HG03196 (cell line): ENCODE measurements at regions not wholly inside any gene's neighbourhood (a gene's known extent, or its start where the extent isn't known, plus 50 kb on each side); places are given as distances from the start of the nearest gene placed in this dataset.
"Not testable (repeated sequence)": the region's sequence is repeated elsewhere in the genome, so short reads cannot be mapped to it uniquely, and the experiment has no call there.

Experiments
- ATAC-seq: cut with Tn5 transposase; IDR thresholded peaks from one replicate; pipeline ENCODE4 v1.9.1; 2021; ENCODE audit not compliant: unreplicated experiment

DNA sequence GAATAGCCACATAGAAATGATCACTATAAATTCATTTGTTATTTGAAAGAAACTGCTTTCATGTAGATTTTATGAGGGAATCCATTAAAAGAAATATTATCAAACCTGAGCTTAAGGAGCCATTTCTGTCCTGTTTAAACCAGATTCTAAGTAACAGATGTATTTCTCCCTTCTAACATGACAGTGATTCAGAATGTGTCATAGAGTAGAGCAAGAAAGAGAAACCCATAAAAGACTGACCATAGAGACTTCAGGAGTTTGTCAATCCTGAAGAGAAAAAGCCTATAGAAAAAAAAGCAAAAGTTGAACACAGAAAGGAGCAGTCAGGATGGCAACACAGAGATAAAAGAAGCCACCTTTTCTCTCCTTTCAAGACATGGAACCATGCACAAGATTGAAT, 390.6 kb downstream of the PRIM2 start:
- ATAC-seq, result not testable (repeated sequence)

- not testable (repeated sequence) for ATAC-seq
Measured at GRCh38 chr6:57722546-57722945, 405.1 kb downstream of the PRIM2 start.

DNA sequence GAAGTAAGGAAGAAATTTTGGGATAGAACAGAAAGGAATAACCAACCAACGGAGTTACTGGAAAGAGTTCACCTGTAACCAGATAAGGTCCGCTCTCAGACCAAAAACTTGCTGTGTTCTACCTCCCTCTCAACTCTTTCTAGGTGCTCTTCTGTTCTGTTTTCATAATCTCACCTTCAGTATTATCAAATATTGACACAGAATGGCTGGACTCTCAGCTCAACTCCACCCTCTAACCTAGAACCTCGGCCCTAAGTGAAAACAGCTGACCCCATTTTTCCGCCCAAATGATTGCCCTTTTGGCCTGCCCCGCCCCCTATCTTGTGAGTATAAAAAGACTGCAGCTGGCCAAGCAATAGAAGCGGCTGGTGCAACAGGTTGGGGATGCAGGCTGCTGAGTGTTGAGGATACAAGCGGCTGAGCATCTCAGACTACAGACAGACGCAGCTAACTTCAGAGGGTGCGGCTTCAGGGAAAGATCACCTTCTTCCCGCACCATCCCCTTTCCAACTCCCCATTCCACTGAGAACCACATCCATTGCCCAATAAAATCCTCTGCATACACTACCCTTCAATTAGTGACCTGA, 406.5 kb downstream of the PRIM2 start:
- ATAC-seq, result not testable (repeated sequence)

DNA sequence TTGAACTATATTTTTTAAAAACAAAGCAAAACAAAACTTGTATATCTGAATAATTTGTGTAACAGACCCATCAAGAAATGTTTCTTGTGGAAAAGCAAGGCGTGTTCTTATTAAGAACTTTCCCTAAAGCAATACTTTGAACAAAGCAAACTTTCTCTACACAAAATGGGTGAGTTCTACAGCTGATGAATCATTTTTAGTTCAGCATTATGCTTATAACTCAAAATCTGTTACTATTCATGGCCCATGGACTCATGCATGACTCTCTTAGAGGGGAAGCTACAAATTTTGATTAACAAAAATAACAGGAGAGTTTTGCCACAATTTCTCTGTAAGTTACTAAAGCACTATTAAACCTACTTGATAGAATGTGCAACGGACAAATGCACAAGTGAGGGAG, 412.0 kb downstream of the PRIM2 start:
- not testable (repeated sequence) for ATAC-seq

DNA sequence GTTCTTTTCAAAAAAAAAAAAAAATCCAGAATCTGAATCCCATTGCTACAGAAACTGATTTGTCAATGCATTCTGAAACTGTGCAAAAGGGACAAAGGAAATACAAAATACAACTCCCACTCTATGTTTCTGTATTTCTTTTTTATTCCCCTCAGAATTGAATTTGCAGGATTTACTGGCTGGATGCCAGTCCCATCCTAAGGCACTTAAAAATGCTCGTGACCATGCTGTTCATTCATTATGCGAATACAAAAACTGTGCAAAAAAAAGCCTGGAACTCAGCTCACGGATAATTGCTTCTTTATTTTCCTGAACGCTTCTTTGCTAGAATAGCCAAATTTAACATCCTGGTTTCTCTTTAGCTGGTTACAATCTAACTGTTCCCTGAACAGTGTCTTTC, 413.3 kb downstream of the PRIM2 start:
- ATAC-seq, result not testable (repeated sequence)

DNA sequence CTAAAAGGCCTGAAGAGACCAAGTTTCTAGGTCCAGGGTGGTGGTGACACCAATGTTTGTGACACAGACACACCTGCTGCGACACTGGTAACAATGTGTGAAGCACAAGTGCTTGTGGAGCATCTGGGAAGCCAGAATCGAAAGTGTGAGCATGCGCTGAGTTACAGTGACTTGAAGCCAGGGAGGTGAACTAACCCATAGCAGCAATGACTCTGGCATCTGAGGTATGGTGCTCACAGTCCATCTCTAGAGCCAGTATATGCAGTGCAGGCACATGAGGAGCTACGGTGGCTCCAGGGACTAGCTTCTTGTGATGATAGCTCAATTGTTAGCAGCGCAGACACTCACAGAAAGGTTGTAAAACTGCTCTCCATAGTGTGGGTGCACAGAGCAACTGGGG, 430.3 kb downstream of the PRIM2 start:
- not testable (repeated sequence) for ATAC-seq

DNA sequence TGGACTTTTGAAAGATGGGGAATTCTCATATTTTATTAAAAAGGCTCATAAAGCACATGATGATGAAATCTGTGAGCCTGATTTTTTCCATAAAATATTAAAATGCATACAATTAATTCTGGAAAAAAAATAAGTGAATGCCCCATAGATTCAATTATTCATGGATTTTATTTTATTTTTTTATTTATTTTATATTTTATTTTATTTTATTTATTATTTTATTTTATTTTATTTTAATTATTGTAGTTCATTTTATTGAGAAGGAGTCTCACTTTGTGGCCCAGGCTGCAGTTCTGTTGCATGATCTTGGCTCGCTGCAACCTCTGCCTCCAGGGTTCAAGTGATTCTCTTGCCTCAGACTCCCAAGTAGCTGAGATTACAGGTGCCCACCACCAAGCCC, 442.4 kb downstream of the PRIM2 start:
- ATAC-seq, result not testable (repeated sequence)

DNA sequence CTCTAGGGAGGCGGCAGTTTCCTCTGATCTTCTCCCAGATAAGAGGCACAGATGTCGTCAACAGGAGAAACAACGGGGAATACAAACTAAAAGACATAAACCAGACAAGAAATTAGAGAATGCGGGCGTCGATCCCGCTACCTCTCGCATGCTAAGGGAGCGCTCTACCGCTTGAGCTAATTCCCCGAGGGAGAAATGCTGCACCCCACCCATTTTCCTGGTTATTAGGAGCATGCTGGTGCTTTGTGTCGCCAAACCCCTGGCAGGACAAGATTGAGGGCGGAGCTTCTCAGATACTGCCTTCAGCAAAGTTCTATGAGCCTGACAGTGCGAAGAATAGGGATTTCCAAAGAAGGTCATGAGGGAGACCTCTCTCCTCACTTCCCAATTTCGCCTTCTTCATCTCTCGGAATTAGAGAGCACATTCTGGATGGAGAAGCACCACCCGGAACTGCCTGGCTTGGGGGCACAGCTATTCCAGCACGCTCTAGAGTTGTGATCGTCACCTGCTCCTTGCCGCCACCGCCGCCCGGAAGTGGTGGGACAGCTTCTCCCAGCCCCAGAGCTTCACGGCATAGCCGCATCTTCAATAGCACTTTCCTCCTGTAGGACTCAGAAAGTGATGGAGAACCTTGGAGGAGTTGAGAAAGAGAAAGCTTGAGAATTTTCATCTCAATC, 475.4 kb downstream of the PRIM2 start:
- not testable (repeated sequence) for ATAC-seq

DNA sequence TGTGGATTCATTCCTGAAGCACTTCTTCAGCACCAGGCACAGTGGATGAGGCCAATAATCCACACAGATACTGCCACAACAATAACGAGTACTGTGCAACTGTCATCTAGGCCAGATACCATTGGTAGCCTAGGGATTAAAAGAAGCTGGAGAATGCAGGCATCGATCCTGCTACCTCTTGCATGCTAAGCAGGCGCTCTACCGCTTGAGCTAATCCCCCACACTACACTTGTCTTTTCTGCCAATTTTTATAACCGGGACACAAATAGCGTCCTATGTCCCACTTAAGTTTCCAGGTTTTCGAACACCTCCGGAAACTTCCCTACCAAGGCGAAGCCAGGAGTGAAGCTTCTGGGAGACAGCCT, 475.9 kb downstream of the PRIM2 start:
- not testable (repeated sequence) for ATAC-seq

DNA sequence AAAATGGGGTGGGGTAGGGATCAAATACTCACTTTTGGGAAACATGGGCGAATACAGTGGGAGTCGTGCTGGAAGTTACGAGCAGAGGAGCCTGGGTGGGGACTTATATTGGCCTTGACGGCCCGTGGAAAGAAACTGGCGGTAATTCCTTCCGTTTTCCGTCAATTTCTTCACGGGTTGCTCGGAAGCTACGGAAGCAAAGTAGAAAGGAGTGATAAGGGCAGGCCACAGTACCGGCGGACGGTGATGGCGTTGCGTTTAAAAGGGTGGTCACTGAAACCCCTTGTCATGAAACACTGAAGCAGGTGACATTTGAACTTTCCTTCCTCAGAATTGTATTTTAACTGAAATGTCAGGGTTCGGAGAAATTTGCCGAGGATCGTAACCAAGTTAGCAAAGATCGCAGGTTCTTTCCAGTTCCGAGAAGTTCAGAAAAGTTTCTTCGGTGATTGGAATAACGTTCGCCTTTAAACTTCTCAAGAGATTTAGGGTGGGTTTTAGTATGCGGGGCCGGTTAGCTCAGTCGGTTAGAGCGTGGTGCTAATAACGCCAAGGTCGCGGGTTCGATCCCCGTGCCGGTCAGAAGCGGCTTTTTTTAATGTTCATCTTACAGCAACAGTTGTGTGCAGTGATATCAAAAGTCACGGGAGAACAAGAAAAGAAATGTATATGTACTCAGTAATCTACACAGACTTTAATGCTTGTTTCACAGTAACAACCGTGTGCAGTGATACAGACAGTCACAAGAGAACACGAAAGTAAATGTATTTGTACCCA, 482.5 kb downstream of the PRIM2 start:
- ATAC-seq, result not testable (repeated sequence)

DNA sequence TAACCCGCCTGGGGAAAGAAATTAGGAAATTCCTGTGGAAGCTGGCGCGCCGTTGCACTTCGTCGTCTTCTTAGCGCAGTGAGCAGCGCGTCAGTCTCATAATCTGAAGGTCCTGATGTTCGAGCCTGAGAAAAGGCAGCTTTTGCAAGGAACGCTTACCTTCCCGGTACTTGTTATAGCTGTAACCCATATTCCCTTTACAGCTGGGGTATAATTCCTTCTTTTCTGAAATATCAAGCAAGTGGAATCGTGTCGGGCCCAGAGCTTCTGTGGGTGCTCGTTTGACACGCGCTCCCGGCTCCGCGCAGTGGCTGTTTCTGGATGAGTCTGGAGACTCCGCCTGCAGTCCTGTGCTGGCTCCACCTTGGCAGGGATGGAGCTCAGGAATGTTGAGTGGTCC, 491.2 kb downstream of the PRIM2 start:
- not testable (repeated sequence) for ATAC-seq

GRCh38 chr6:57809454-57809853, 492.0 kb downstream of the PRIM2 start:
- ATAC-seq, result not testable (repeated sequence)

DNA sequence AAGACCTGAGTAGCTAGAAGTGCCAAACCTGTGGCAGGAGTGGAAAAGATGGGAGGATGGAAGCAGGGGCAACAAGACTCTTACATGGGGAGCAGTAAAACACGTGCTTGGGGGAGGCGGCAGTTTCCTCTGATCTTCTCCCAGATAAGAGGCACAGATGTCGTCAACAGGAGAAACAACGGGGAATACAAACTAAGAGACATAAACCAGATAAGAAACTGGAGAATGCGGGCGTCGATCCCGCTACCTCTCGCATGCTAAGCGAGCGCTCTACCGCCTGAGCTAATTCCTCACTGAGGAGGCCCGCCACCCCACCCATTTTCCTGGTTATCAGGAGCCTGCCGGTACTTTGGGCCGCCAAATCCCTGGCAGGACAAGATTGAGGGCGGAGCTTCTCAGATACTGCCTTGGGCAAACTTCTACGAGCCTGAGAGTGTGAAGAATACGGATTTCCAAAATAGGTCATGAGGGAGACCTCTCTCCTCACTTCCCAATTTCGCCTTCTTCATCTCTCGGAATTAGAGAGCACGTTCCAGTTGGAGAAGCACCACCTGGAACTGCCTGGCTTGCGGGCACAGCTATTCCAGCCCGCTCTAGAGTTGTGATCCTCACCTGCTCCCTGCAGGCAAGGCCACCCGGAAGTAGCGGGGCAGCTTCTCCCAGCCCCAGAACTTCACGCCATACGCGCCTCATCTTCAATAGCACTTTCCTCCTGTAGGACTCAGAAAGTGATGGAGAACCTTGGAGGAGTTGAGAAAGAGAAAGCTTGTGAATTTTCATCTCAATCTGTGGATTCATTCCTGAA, 496.0 kb downstream of the PRIM2 start:
- ATAC-seq, result not testable (repeated sequence)

DNA sequence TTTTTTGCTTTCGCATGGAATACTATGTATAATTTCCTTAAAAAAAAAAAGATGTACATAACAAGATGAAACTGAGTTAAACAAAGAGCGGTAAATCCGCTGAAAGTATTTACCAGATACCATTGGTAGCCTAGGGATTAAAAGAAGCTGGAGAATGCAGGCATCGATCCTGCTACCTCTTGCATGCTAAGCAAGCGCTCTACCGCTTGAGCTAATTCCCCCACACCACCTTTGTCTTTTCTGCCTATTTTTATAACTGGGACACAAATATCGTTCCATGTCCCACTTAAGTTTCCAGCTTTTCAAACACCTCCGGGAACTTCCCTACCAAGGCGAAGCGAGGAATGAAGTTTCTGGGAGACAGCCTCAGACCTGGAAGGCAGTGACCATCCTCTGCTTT, 498.4 kb downstream of the PRIM2 start:
- ATAC-seq, result not testable (repeated sequence)

DNA sequence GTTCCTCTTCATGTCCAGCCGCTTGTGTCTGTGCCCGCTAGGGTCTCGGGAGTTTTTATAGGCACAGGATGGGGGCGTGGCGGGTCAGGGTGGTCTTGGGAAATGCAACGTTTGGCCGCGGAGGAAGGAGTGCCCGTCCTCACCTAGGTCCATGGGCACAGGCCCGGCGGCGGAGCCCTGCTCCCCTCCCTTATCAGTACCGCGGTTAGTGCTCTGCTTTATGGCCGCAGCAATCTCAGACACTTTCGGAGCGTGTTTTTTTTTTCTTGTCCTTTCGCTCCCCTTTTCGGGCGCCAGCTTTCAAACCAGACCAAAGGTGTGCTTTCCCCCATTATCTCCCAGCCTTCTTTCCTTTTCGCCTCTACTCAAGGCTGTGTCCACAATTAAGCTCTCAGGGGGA, 503.9 kb downstream of the PRIM2 start:
- ATAC-seq, result not testable (repeated sequence)

DNA sequence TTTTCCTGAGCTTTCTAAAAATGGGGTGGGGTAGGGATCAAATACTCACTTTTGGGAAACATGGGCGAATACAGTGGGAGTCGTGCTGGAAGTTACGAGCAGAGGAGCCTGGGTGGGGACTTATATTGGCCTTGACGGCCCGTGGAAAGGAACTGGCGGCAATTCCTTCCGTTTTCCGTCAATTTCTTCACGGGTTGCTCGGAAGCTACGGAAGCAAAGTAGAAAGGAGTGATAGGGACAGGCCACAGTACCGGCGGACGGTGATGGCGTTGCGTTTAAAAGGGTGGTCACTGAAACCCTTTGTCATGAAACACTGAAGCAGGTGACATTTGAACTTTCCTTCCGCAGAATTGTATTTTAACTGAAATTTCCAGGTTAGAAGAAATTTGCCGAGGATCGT, 505.0 kb downstream of the PRIM2 start:
- not testable (repeated sequence) for ATAC-seq

DNA sequence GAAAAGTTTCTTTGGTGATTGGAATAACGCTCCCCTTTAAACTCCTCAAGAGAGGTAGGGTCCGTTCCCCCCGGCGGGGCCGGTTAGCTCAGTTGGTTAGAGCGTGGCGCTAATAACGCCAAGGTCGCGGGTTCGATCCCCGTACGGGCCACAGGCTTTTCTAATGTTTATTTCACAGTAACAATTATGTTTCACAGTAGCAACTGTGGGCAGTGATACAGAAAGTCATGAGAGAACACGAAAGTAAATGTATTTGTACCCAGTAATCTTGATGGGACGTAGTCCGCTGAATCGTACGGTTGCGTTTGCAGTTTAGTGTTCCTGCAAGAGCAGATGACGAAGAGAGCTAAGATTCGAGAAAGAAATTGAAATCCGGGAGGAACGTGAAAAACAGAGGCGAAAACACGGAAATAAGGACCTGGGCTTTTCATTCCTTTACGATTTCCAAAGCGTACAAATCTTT, 505.5 kb downstream of the PRIM2 start:
- no peak for ATAC-seq

DNA sequence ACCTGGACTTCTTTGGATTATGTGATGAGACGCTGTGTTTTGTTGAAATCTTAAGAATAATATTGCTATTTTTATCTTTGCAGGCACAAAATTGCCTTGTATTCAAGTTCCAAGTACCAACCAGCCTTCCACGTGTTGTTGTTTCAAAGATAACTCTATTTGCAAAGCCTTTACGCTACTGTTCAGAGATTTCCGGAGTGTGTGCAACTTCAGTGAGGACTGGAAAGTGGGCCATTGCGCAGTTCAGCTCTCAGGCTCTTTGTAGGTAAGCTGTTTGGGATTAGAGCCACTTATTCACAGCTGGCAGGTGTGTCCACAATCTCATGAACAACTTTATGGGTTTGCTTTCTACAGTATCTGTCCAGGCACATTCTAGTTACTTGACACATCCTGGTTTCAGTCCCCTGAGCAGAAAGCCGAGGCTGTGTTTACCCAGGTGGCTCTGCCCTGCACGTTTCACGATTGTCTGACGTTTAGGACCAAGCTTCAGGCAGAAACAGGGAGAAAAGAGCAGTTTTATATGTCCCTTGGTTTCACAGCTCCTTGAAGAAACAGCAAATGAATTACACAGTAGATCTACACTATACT, 520.3 kb downstream of the PRIM2 start:
- ATAC-seq, result not testable (repeated sequence)

DNA sequence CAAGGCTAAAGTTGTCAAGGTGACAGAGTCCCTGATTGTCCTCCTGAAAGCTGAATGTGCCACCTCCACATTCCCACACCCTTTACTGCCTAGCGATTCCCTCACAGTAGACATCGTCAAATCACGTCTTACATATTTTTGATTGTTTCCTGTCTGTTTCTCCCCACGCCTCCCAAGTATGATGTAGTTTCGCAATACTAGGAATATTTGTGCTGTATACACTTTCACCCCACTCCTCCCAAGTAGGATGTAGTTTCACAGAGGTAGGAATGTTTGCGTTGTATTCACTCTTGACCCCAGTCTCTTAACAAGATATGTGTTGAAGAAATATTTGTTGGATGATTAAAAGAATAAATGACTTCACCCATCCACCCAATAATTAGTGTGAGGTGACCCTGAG, 524.1 kb downstream of the PRIM2 start:
- not testable (repeated sequence) for ATAC-seq

GRCh38 chr6:57853745-57854407, 536.4 kb downstream of the PRIM2 start:
- not testable (repeated sequence) for ATAC-seq
